NT2/D1 (cell line): ENCODE measurements at regions not wholly inside any gene's neighbourhood (a gene's known extent, or its start where the extent isn't known, plus 50 kb on each side); places are given as distances from the start of the nearest gene placed in this dataset.

Experiments used
- SUZ12 ChIP-seq: IDR thresholded peaks from 2 replicates; pipeline ENCODE4 v1.6.1; 2011; ENCODE audit not compliant: insufficient read length, insufficient read depth; ENCODE audit errors: extremely low read depth
- ZNF274 ChIP-seq: IDR thresholded peaks from 2 replicates; pipeline ENCODE4 v1.6.1; 2011; ENCODE audit warnings: mild to moderate bottlenecking, low read depth, low read length

DNA sequence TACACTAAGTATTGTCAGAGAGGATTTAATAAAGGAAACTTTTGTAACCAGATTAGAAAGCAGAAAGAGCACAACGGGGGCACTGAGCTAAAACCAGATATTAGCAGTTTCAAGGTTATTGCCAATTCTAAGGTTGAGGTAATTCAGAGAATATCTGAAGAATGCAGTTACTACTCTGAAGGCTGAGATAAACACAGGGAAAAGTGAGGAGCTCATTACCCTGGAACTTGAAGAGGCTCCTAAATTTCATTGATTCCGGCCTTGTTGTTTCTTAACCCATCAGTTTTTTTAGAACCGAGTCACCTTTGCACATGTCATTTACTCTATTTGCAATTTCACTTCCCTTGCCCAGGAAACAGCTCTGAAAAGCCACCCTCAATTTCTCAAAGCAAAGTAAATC is 72.4 kb upstream of the BTBD3 start:
- no peak for TF ChIP-seq ZNF274
- TF ChIP-seq SUZ12, result no peak
